ENCODE measurements at regions not wholly inside any gene's neighbourhood (a gene's known extent, or its start where the extent isn't known, plus 50 kb on each side); places are given as distances from the start of the nearest gene placed in this dataset.

GRCh38 chr21:33128538-33128937 lies 58.6 kb downstream of the OLIG1 start:
- H3K4me3 ChIP-seq: no peak overlapping the region
- ATAC-seq (no peak), DNase-seq (no peak), FAIRE-seq (no peak)
- peaks cover 0 to 5% (median 0%) of the 10 kb centered on the region in 4 donors for H3K27me3 ChIP-seq
- TF ChIP-seq CTCF (IDR thresholded peaks at IDR 0.05): no peak
- no peaks in the 10 kb centered on the region for H3K9me3 ChIP-seq
- intact Hi-C loops (cut with DNase I): loop anchor here in 1 of 3 donors (10.0 kb wide), 1 partner anchor 184 kb away; no protein-coding TSS in a partner anchor
- WGBS, 2 donors: 35 to 41% methylated on average over 3 of the region's 3 CpGs
- H3K36me3 ChIP-seq: no peaks in the 10 kb centered on the region
- H3K27ac ChIP-seq: no peak overlapping the region
- H3K4me1 ChIP-seq: no peaks in the 10 kb centered on the region

- Histone ChIP-seq H3K9me3 (no peaks in the 10 kb centered on the region), H3K4me1 (no peaks in the 10 kb centered on the region), H3K36me3 (no peaks in the 10 kb centered on the region), H3K27me3 (peaks cover 0 to 3% (median 0%) of the 10 kb centered on the region in 4 donors), H3K4me3 (no peak overlapping the region), H3K27ac (no peak overlapping the region)
- no peak for DNase-seq
- FAIRE-seq: no peak
- WGBS, 2 donors: 66 to 74% methylated on average over 3 of the region's 3 CpGs
- TF ChIP-seq CTCF (IDR thresholded peaks at IDR 0.05): no peak
- intact Hi-C loops (cut with DNase I): no loop called here
- ATAC-seq: no peak
Measured at GRCh38 chr21:33132054-33132453, 62.1 kb downstream of the OLIG1 start.

DNA sequence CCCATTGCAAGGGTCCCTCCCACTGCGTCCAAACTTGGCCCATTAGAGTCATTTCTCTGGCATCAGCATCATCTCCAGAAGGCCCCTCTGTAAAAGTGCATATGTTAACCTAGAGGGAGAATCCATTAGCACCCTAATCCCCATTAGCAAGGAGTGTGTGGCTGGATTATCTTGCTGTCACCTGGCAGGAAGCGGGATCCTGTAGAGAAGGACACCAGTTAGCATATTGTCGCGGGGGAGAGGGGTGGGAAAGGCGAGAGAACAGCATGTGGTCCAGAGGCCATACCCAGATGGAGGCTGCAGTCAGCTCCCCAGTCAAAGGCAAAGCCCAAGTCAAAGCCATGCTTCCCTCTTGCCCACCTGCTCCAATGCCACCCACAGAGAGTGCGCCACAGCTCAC lies 64.0 kb downstream of the OLIG1 start:
- Histone ChIP-seq H3K36me3 (no peaks in the 10 kb centered on the region), H3K4me3 (no peak overlapping the region), H3K9me3 (no peaks in the 10 kb centered on the region), H3K4me1 (no peaks in the 10 kb centered on the region), H3K27me3 (no peaks in the 10 kb centered on the region), H3K27ac (no peak overlapping the region)
- TF ChIP-seq CTCF (IDR thresholded peaks at IDR 0.05): no peak
- ATAC-seq: no peak
- intact Hi-C loops (cut with DNase I): no loop called here
- WGBS, 2 donors: 55 to 60% methylated on average over 6 of the region's 6 CpGs
- DNase-seq: no peak
- no peak for FAIRE-seq

GRCh38 chr21:33135925-33136324 lies 66.0 kb downstream of the OLIG1 start:
- intact Hi-C loops (cut with DNase I): no loop called here
- no peaks in the 10 kb centered on the region for H3K9me3 ChIP-seq
- H3K27me3 ChIP-seq: no peaks in the 10 kb centered on the region
- 40% methylated on average over 8 of the region's 8 CpGs for whole genome bisulfite sequencing, 2 donors
- DNase-seq (no peak), ATAC-seq (peak in 2 of 4 donors; percentile 59 to 70), FAIRE-seq (no peak)
- TF ChIP-seq CTCF (IDR thresholded peaks at IDR 0.05): no peak
- no peak overlapping the region for H3K27ac ChIP-seq
- no peaks in the 10 kb centered on the region for H3K36me3 ChIP-seq
- no peaks in the 10 kb centered on the region for H3K4me1 ChIP-seq
- H3K4me3 ChIP-seq: no peak overlapping the region

- H3K27me3 ChIP-seq: no peaks in the 10 kb centered on the region
- intact Hi-C loops (cut with DNase I): no loop called here
- WGBS, 2 donors: 64 to 70% methylated on average over 7 of the region's 7 CpGs
Measured at GRCh38 chr21:33136847-33137502, 67.0 kb downstream of the OLIG1 start.

More at GRCh38 chr21:33136847-33137502, 67.0 kb downstream of the OLIG1 start:
- Histone ChIP-seq H3K36me3 (no peaks in the 10 kb centered on the region), H3K4me1 (no peaks in the 10 kb centered on the region), H3K27ac (no peak overlapping the region), H3K4me3 (no peak overlapping the region), H3K9me3 (no peaks in the 10 kb centered on the region)
- no peak for TF ChIP-seq CTCF (IDR thresholded peaks at IDR 0.05)
- ATAC-seq (peak in 2 of 4 donors; percentile 44 to 63), FAIRE-seq (no peak), DNase-seq (no peak)

Measured in pancreas (tissue), 10 donors.